ENCODE measurements at regions not wholly inside any gene's neighbourhood (a gene's known extent, or its start where the extent isn't known, plus 50 kb on each side); places are given as distances from the start of the nearest gene placed in this dataset.
"Not testable (repeated sequence)": the region's sequence is repeated elsewhere in the genome, so short reads cannot be mapped to it uniquely, and the experiment has no call there.

- H3K36me3 ChIP-seq (ENCODE audit: insufficient read depth, low read length): no peaks in the 10 kb centered on the region
- H3K4me2 ChIP-seq (ENCODE audit: low read length): no peak overlapping the region
- H3K9me2 ChIP-seq (ENCODE audit: insufficient read depth, low read length): no peaks in the 10 kb centered on the region
- H3K79me2 ChIP-seq (replicated peaks; ENCODE audit: insufficient read depth, low read length): no peaks in the 10 kb centered on the region
- no peaks in the 10 kb centered on the region for H3K9me3 ChIP-seq (ENCODE audit: low read length)
- no peak overlapping the region for H2AFZ ChIP-seq (ENCODE audit: low read depth, low read length)
- no peaks in the 10 kb centered on the region for H3F3A ChIP-seq (ENCODE audit: insufficient read depth, low read length, poor library complexity, severe bottlenecking)
- H4K20me1 ChIP-seq (ENCODE audit: insufficient read depth): no peaks in the 10 kb centered on the region
- H3K4me3 ChIP-seq (ENCODE audit: low read length): no peak overlapping the region
- no peak overlapping the region for H3K27ac ChIP-seq (ENCODE audit: low read length)
- TF ChIP-seq EZH2 (IDR thresholded peaks at IDR 0.05; ENCODE audit: borderline replicate concordance, insufficient read depth, low read length, poor library complexity, severe bottlenecking) (no peak), SMC3 (conservative IDR thresholded peaks at IDR 0.05; ENCODE audit: poor library complexity) (no peak)
- no peaks in the 10 kb centered on the region for H3K27me3 ChIP-seq (ENCODE audit: insufficient read depth, low read depth, low read length)
- H3K9ac ChIP-seq (ENCODE audit: low read length): no peak overlapping the region
These were observed 734.1 kb downstream of the LRRIQ3 start for GRCh38 chr1:73463873-73464272.

- Histone ChIP-seq H3K9me2 (ENCODE audit: insufficient read depth, low read length) (no peaks in the 10 kb centered on the region), H3K36me3 (ENCODE audit: insufficient read depth, low read length) (no peaks in the 10 kb centered on the region), H3K4me2 (ENCODE audit: low read length) (no peak overlapping the region), H3K4me3 (ENCODE audit: low read length) (no peak overlapping the region), H3K79me2 (replicated peaks; ENCODE audit: insufficient read depth, low read length) (no peaks in the 10 kb centered on the region), H3K27ac (ENCODE audit: low read length) (no peak overlapping the region), H3F3A (ENCODE audit: insufficient read depth, low read length, poor library complexity, severe bottlenecking) (no peaks in the 10 kb centered on the region), H4K20me1 (ENCODE audit: insufficient read depth) (no peaks in the 10 kb centered on the region), H3K9ac (ENCODE audit: low read length) (no peak overlapping the region), H2AFZ (ENCODE audit: low read depth, low read length) (no peak overlapping the region), H3K9me3 (ENCODE audit: low read length) (no peaks in the 10 kb centered on the region), H3K27me3 (ENCODE audit: insufficient read depth, low read depth, low read length) (no peaks in the 10 kb centered on the region)
- no peak for TF ChIP-seq POLR2AphosphoS5 (IDR thresholded peaks at IDR 0.05)
- peak; percentile 35 for TF ChIP-seq RAD21 (conservative IDR thresholded peaks at IDR 0.05)
- no peak for TF ChIP-seq EP300 (conservative IDR thresholded peaks at IDR 0.05; ENCODE audit: poor library complexity, severe bottlenecking)
- no peak for TF ChIP-seq MXI1 (conservative IDR thresholded peaks at IDR 0.05; ENCODE audit: poor library complexity, severe bottlenecking)
- peak; percentile 39 for TF ChIP-seq SMC3 (conservative IDR thresholded peaks at IDR 0.05; ENCODE audit: poor library complexity)
- no peak for TF ChIP-seq REST (IDR thresholded peaks at IDR 0.05; ENCODE audit: borderline replicate concordance)
- TF ChIP-seq TAF1 (IDR thresholded peaks at IDR 0.05; ENCODE audit: low read depth): no peak
- TF ChIP-seq CTCF (IDR thresholded peaks at IDR 0.05; ENCODE audit: poor library complexity, severe bottlenecking): peak; percentile 29
- TF ChIP-seq EZH2 (IDR thresholded peaks at IDR 0.05; ENCODE audit: borderline replicate concordance, insufficient read depth, low read length, poor library complexity, severe bottlenecking): no peak
These were observed 745.5 kb downstream of the LRRIQ3 start for GRCh38 chr1:73452522-73452921.

- H2AFZ ChIP-seq (ENCODE audit: low read depth, low read length); H3K27me3 ChIP-seq (ENCODE audit: insufficient read depth, low read depth, low read length); H3K36me3 ChIP-seq (ENCODE audit: insufficient read depth, low read length); H3K9me2 ChIP-seq (ENCODE audit: insufficient read depth, low read length); H3K9ac ChIP-seq (ENCODE audit: low read length); H3F3A ChIP-seq (ENCODE audit: insufficient read depth, low read length, poor library complexity, severe bottlenecking); H3K79me2 ChIP-seq (replicated peaks; ENCODE audit: insufficient read depth, low read length); H3K27ac ChIP-seq (ENCODE audit: low read length); H3K4me3 ChIP-seq (ENCODE audit: low read length); H3K9me3 ChIP-seq (ENCODE audit: low read length); H3K4me2 ChIP-seq (ENCODE audit: low read length); H4K20me1 ChIP-seq (ENCODE audit: insufficient read depth): not testable (repeated sequence)
These were observed 747.3 kb downstream of the LRRIQ3 start for GRCh38 chr1:73450668-73451067.
